H1 (cell line): ENCODE measurements at regions not wholly inside any gene's neighbourhood (a gene's known extent, or its start where the extent isn't known, plus 50 kb on each side); places are given as distances from the start of the nearest gene placed in this dataset.

ENCODE experiments used
- CTCF ChIA-PET: fragments of 300-600 bp; sonication (Branson Sonifier 250); formaldehyde crosslinking; loops from one replicate; lab custom pipeline; 2021; ENCODE audit not compliant: partially characterized antibody; lab: Charles Lee
- POLR2A ChIA-PET: fragments of 300-600 bp; sonication (Branson Sonifier 250); formaldehyde crosslinking; loops from one replicate; lab custom pipeline; 2021; ENCODE audit warnings: inconsistent platforms; ENCODE audit not compliant: partially characterized antibody; lab: Charles Lee
- DNase-seq, 2 experiments: peaks; one replicate each; pipeline versions ENCODE4 v3.0.0 to v3.0.0-alpha.2; 2010 to 2022; ENCODE audit warnings: low spot score in 2 of 2, low read depth in 1 of 2, mixed read lengths in 1 of 2
- FAIRE-seq: peaks from 2 replicates; lab custom pipeline; 2011; peaks lifted over from hg19 to GRCh38; lab: Jason Lieb, UNC
- H2AFZ ChIP-seq: 2 replicates; pipeline ENCODE4 v1.8.1; 2012; ENCODE audit warnings: low read length, inconsistent platforms
- H2AK5ac ChIP-seq: 2 replicates; pipeline ENCODE4 v1.6.1; 2013; ENCODE audit warnings: low read depth, low read length
- H2BK120ac ChIP-seq: replicated peaks from 2 replicates; pipeline ENCODE3; 2013; ENCODE audit warnings: low read depth, low read length, inconsistent platforms
- H2BK12ac ChIP-seq: 2 replicates; pipeline ENCODE4 v1.6.1; 2013; ENCODE audit warnings: low read depth, low read length
- H2BK15ac ChIP-seq: 2 replicates; pipeline ENCODE4 v1.6.1; 2013; ENCODE audit warnings: low read length
- H2BK20ac ChIP-seq: 2 replicates; pipeline ENCODE4 v1.6.1; 2013; ENCODE audit warnings: low read length
- H2BK5ac ChIP-seq: 2 replicates; pipeline ENCODE4 v1.6.1; 2013; ENCODE audit warnings: low read depth, low read length
- H3K14ac ChIP-seq: 2 replicates; pipeline ENCODE4 v1.6.1; 2013; ENCODE audit warnings: inconsistent platforms; ENCODE audit not compliant: insufficient read length
- H3K18ac ChIP-seq: 2 replicates; pipeline ENCODE4 v1.6.1; 2013; ENCODE audit warnings: low read length; ENCODE audit errors: extremely low read depth
- H3K23ac ChIP-seq: 2 replicates; pipeline ENCODE4 v1.6.1; 2013; ENCODE audit warnings: inconsistent platforms; ENCODE audit not compliant: insufficient read length
- H3K23me2 ChIP-seq: 2 replicates; pipeline ENCODE4 v1.6.1; 2013; ENCODE audit warnings: low read depth, low read length
- H3K27ac ChIP-seq: 2 replicates; pipeline ENCODE4 v1.6.1; 2011; ENCODE audit warnings: low read depth, low read length, inconsistent platforms
- H3K27me3 ChIP-seq, 4 experiments: replicated peaks in 1 of 4; 1 replicate in 1 of 4; 2 replicates in 3 of 4; pipeline versions ENCODE4 v1.6.1 to v1.8.1; 2011 to 2013; ENCODE audit warnings: low read length in 3 of 4, mild to moderate bottlenecking in 3 of 4, inconsistent platforms in 2 of 4, mixed read lengths in 2 of 4, moderate library complexity in 1 of 4; ENCODE audit not compliant: control insufficient read depth in 3 of 4, insufficient read depth in 3 of 4; ENCODE audit errors: extremely low read depth in 1 of 4
- H3K36me3 ChIP-seq, 4 experiments: 2 replicates each; pipeline versions ENCODE4 v1.6.1 to v1.8.1; 2011 to 2013; ENCODE audit warnings: mild to moderate bottlenecking in 4 of 4, low read length in 3 of 4, moderate library complexity in 2 of 4, control low read depth in 1 of 4, inconsistent platforms in 1 of 4; ENCODE audit not compliant: insufficient read depth in 4 of 4, control insufficient read depth in 2 of 4
- H3K4ac ChIP-seq: replicated peaks from 2 replicates; pipeline ENCODE3; 2013; ENCODE audit warnings: low read length, low read depth, mixed read lengths, inconsistent platforms; ENCODE audit not compliant: insufficient read length
- H3K4me1 ChIP-seq, 4 experiments: replicated peaks in 1 of 4; 1 replicate in 1 of 4; 2 replicates in 3 of 4; pipeline versions ENCODE4 v1.6.1 to v1.8.1; 2011 to 2013; ENCODE audit warnings: low read length in 3 of 4, inconsistent platforms in 2 of 4, mixed read lengths in 1 of 4; ENCODE audit not compliant: insufficient read depth in 4 of 4, control insufficient read depth in 3 of 4
- H3K4me2 ChIP-seq, 2 experiments: 2 replicates each; pipeline versions ENCODE4 v1.6.1 to v1.8.1; 2011 to 2013; ENCODE audit warnings: low read depth in 2 of 2, low read length in 2 of 2, control low read depth in 1 of 2, inconsistent platforms in 1 of 2, mild to moderate bottlenecking in 1 of 2; ENCODE audit not compliant: insufficient read depth in 1 of 2
- H3K4me3 ChIP-seq, 4 experiments: fragments of 200-600, 300-600 bp in 1 of 4; sonication (generic), shearing (Covaris generic), sonication (Bioruptor Twin) in 1 of 4; 2 replicates each; pipeline versions ENCODE4 v1.5.1 to v1.8.1; 2011 to 2016; ENCODE audit warnings: low read length in 4 of 4, low read depth in 3 of 4, control low read depth in 2 of 4, inconsistent platforms in 2 of 4, mild to moderate bottlenecking in 2 of 4, mixed read lengths in 1 of 4, moderate library complexity in 1 of 4; ENCODE audit not compliant: insufficient read depth in 2 of 4; ENCODE audit errors: extremely low read depth in 1 of 4
- H3K56ac ChIP-seq: replicated peaks from 2 replicates; pipeline ENCODE3; 2013; ENCODE audit warnings: low read depth, mild to moderate bottlenecking, mixed read lengths, low read length, inconsistent platforms; ENCODE audit not compliant: insufficient read length
- H3K79me1 ChIP-seq: 2 replicates; pipeline ENCODE4 v1.6.1; 2013; ENCODE audit warnings: low read depth, low read length, control low read depth
- H3K79me2 ChIP-seq, 2 experiments: 2 replicates each; pipeline versions ENCODE4 v1.6.1 to v1.8.1; 2012 to 2013; ENCODE audit warnings: low read length in 2 of 2, mild to moderate bottlenecking in 2 of 2, inconsistent platforms in 1 of 2; ENCODE audit not compliant: insufficient read depth in 2 of 2, control insufficient read depth in 1 of 2
- H3K9ac ChIP-seq, 4 experiments: replicated peaks in 1 of 4; 1 replicate in 1 of 4; 2 replicates in 3 of 4; pipeline versions ENCODE4 v1.6.1 to v1.8.1; 2011 to 2013; ENCODE audit warnings: low read depth in 3 of 4, low read length in 3 of 4, control low read depth in 2 of 4, mild to moderate bottlenecking in 2 of 4, moderate library complexity in 2 of 4, inconsistent platforms in 1 of 4; ENCODE audit errors: extremely low read depth in 1 of 4
- H3K9me3 ChIP-seq, 2 experiments: 2 replicates each; pipeline versions ENCODE4 v1.6.1 to v1.8.1; 2012 to 2013; ENCODE audit warnings: mild to moderate bottlenecking in 2 of 2, moderate library complexity in 2 of 2, control low read depth in 1 of 2, inconsistent platforms in 1 of 2, low read depth in 1 of 2, low read length in 1 of 2, mixed read lengths in 1 of 2; ENCODE audit not compliant: insufficient read depth in 2 of 2
- H4K20me1 ChIP-seq, 2 experiments: replicated peaks in 1 of 2; 2 replicates each; pipeline versions ENCODE3 to v1.8.1; 2011 to 2013; ENCODE audit warnings: inconsistent platforms in 2 of 2, low read length in 2 of 2, mild to moderate bottlenecking in 1 of 2; ENCODE audit not compliant: insufficient read depth in 2 of 2, control insufficient read depth in 1 of 2
- H4K5ac ChIP-seq: 2 replicates; pipeline ENCODE4 v1.6.1; 2013; ENCODE audit warnings: low read length, low read depth, mixed read lengths, inconsistent platforms; ENCODE audit not compliant: insufficient read length
- H4K8ac ChIP-seq: 2 replicates; pipeline ENCODE4 v1.8.0; 2013; ENCODE audit warnings: mild to moderate bottlenecking, moderate library complexity, low read length, inconsistent platforms; ENCODE audit not compliant: insufficient read depth; ENCODE audit errors: extremely low read depth
- H4K91ac ChIP-seq: replicated peaks from 2 replicates; pipeline ENCODE3; 2013; ENCODE audit warnings: low read length, mixed read lengths, inconsistent platforms; ENCODE audit not compliant: insufficient read length
- ASH2L ChIP-seq: fragments of 200-600, 300-600 bp; sonication (generic); IDR thresholded peaks from one replicate; pipeline ENCODE4 v1.7.1; 2017; ENCODE audit warnings: low read length
- BACH1 ChIP-seq: IDR thresholded peaks from 2 replicates; pipeline ENCODE4 v1.6.1; 2012; ENCODE audit warnings: low read length, improper control_type of control experiment
- FOSL1 ChIP-seq: IDR thresholded peaks from 2 replicates; pipeline ENCODE4 v1.6.1; 2011; ENCODE audit warnings: mild to moderate bottlenecking, low read depth, low read length, moderate library complexity; ENCODE audit not compliant: insufficient read depth
- GABPA ChIP-seq: IDR thresholded peaks from 2 replicates; pipeline ENCODE4 v1.6.1; 2011; ENCODE audit warnings: mild to moderate bottlenecking, low read length, moderate library complexity, borderline replicate concordance; ENCODE audit not compliant: insufficient read depth
- JUND ChIP-seq: IDR thresholded peaks from 2 replicates; pipeline ENCODE4 v1.6.1; 2011; ENCODE audit warnings: mild to moderate bottlenecking, improper control_type of control experiment, low read length
- KDM1A ChIP-seq: fragments of 200-600, 300-600 bp; sonication (generic); IDR thresholded peaks from 2 replicates; pipeline ENCODE4 v1.7.1; 2016; ENCODE audit warnings: mild to moderate bottlenecking, low read length, borderline replicate concordance
- KDM5A ChIP-seq: fragments of 200-600 bp; IDR thresholded peaks from 2 replicates; pipeline ENCODE4 v1.7.1; 2012; ENCODE audit warnings: mild to moderate bottlenecking, low read length, inconsistent platforms, mixed read lengths
- MAFK ChIP-seq: IDR thresholded peaks from 2 replicates; pipeline ENCODE4 v1.6.1; 2012; ENCODE audit warnings: low read depth, mild to moderate bottlenecking, improper control_type of control experiment, low read length
- POU5F1 ChIP-seq: IDR thresholded peaks from 2 replicates; pipeline ENCODE4 v1.6.1; 2011; ENCODE audit warnings: low read depth, mild to moderate bottlenecking, low read length, moderate library complexity
- RAD21 ChIP-seq, 2 experiments: IDR thresholded peaks in 1 of 2; conservative IDR thresholded peaks in 1 of 2; 2 replicates each; pipeline ENCODE4 v1.6.1; 2011; ENCODE audit warnings: low read depth in 2 of 2, low read length in 2 of 2, improper control_type of control experiment in 1 of 2, inconsistent platforms in 1 of 2, mild to moderate bottlenecking in 1 of 2, moderate library complexity in 1 of 2
- RBBP5 ChIP-seq: IDR thresholded peaks from 2 replicates; pipeline ENCODE4 v1.7.1; 2012; ENCODE audit warnings: low read depth, mild to moderate bottlenecking, inconsistent platforms, low read length, moderate library complexity, borderline replicate concordance
- RFX5 ChIP-seq: IDR thresholded peaks from 2 replicates; pipeline ENCODE4 v1.6.1; 2011; ENCODE audit warnings: low read depth, low read length, improper control_type of control experiment, borderline replicate concordance
- SIX5 ChIP-seq: IDR thresholded peaks from 2 replicates; pipeline ENCODE4 v1.6.1; 2011; ENCODE audit warnings: mild to moderate bottlenecking, low read depth, low read length
- TBP ChIP-seq: IDR thresholded peaks from 2 replicates; pipeline ENCODE4 v1.6.1; 2011; ENCODE audit warnings: low read depth, low read length, improper control_type of control experiment
- TCF12 ChIP-seq: IDR thresholded peaks from 2 replicates; pipeline ENCODE4 v1.6.1; 2011; ENCODE audit warnings: low read depth, mild to moderate bottlenecking, low read length
- ZNF274 ChIP-seq: IDR thresholded peaks from 2 replicates; pipeline ENCODE4 v1.7.0; 2012; ENCODE audit warnings: low read length, borderline replicate concordance; ENCODE audit errors: extremely low read depth
- WGBS, 2 experiments: shearing (Covaris generic) in 1 of 2; methylation state at CpG; one replicate each; pipeline versions ENCODE4 v1.1.6 to v1.1.7; 2013 to 2015; ENCODE audit warnings: low lambda C conversion rate in 2 of 2, mixed read lengths in 2 of 2, inconsistent platforms in 1 of 2, low coverage in 1 of 2, missing lambda C conversion rate in 1 of 2; ENCODE audit not compliant: insufficient replicate concordance in 2 of 2, insufficient coverage in 1 of 2, insufficient read length in 1 of 2; ENCODE audit errors: extremely low coverage in 1 of 2, missing lambda C conversion rate in 1 of 2; 5-methylcytosine and 5-hydroxymethylcytosine counted together

GRCh38 chr3:106435899-106436453 lies 567.2 kb upstream of the CBLB start:
- Histone ChIP-seq H2BK12ac (no peak overlapping the region), H3K36me3 (no peaks in the 10 kb centered on the region), H3K4ac (no peak overlapping the region), H3K27me3 (no peaks in the 10 kb centered on the region), H3K9ac (no peak overlapping the region), H2BK120ac (no peak overlapping the region), H2BK15ac (no peak overlapping the region), H3K14ac (no peak overlapping the region), H3K79me1 (no peaks in the 10 kb centered on the region), H3K4me1 (no peaks in the 10 kb centered on the region), H4K5ac (no peak overlapping the region), H3K56ac (no peak overlapping the region), H4K20me1 (no peaks in the 10 kb centered on the region), H3K4me3 (no peak overlapping the region), H3K9me3 (no peaks in the 10 kb centered on the region), H2BK20ac (no peak overlapping the region), H4K91ac (no peak overlapping the region), H2AK5ac (no peak overlapping the region), H2AFZ (no peak overlapping the region), H2BK5ac (no peak overlapping the region), H3K23me2 (no peaks in the 10 kb centered on the region), H3K4me2 (no peak overlapping the region), H3K18ac (no peak overlapping the region), H3K23ac (no peak overlapping the region), H3K27ac (no peak overlapping the region), H3K79me2 (no peaks in the 10 kb centered on the region), H4K8ac (no peak overlapping the region)
- 83% methylated on average over 1 of the region's 1 CpG; no CpG with 5 or more reads in 1 of the 2 experiments for WGBS, 2 experiments
- ChIA-PET CTCF (no interaction called here), POLR2A (no interaction called here)
- FAIRE-seq, result no peak
- DNase-seq, result no peak
- no peak for TF ChIP-seq FOSL1
- TF ChIP-seq ASH2L, result no peak
- no peak for TF ChIP-seq ZNF274
- no peak for TF ChIP-seq KDM5A
- TF ChIP-seq GABPA, result no peak
- TF ChIP-seq TCF12, result no peak
- TF ChIP-seq MAFK, result no peak
- no peak for TF ChIP-seq JUND
- no peak for TF ChIP-seq TBP
- no peak for TF ChIP-seq RAD21 (IDR thresholded peaks at IDR 0.05 in 1 of 2, conservative IDR thresholded peaks at IDR 0.05 in 1 of 2; ENCODE audit: low read depth in 2 of 2, low read length in 2 of 2)
- no peak for TF ChIP-seq RFX5
- TF ChIP-seq BACH1, result no peak
- TF ChIP-seq SIX5, result no peak
- TF ChIP-seq POU5F1, result no peak
- TF ChIP-seq RBBP5, result no peak
- TF ChIP-seq KDM1A, result no peak
